ENCODE measurements at regions not wholly inside any gene's neighbourhood (a gene's known extent, or its start where the extent isn't known, plus 50 kb on each side); places are given as distances from the start of the nearest gene placed in this dataset.

GRCh38 chr16:85250147-85250463, 137.8 kb upstream of the CIBAR2 start:
- TF ChIP-seq FOXP2 (optimal IDR thresholded peaks at IDR 0.05; ENCODE audit: borderline replicate concordance, extremely low read depth, extremely low read length, insufficient read depth) (no peak), SIN3A (IDR thresholded peaks at IDR 0.05; ENCODE audit: borderline replicate concordance, insufficient read depth, low read length) (no peak), POLR2AphosphoS5 (IDR thresholded peaks at IDR 0.05; ENCODE audit: low read depth, low read length) (no peak), REST (IDR thresholded peaks at IDR 0.05; ENCODE audit: insufficient read depth in 1 of 2, low read depth in 2 of 2, low read length in 2 of 2) (no peak), TAF1 (IDR thresholded peaks at IDR 0.05; ENCODE audit: borderline replicate concordance, insufficient read depth, low read length) (no peak)

GRCh38 chr16:85250609-85251223, 138.4 kb upstream of the CIBAR2 start:
- TF ChIP-seq FOXP2 (optimal IDR thresholded peaks at IDR 0.05; ENCODE audit: borderline replicate concordance, extremely low read depth, extremely low read length, insufficient read depth): no peak
- TF ChIP-seq TAF1 (IDR thresholded peaks at IDR 0.05; ENCODE audit: borderline replicate concordance, insufficient read depth, low read length): no peak
- no peak for TF ChIP-seq SIN3A (IDR thresholded peaks at IDR 0.05; ENCODE audit: borderline replicate concordance, insufficient read depth, low read length)
- TF ChIP-seq REST (IDR thresholded peaks at IDR 0.05; ENCODE audit: insufficient read depth in 1 of 2, low read depth in 2 of 2, low read length in 2 of 2): no peak
- TF ChIP-seq POLR2AphosphoS5 (IDR thresholded peaks at IDR 0.05; ENCODE audit: low read depth, low read length): no peak

GRCh38 chr16:85251225-85251760, 139.0 kb upstream of the CIBAR2 start:
- TF ChIP-seq POLR2AphosphoS5 (IDR thresholded peaks at IDR 0.05; ENCODE audit: low read depth, low read length) (no peak), FOXP2 (optimal IDR thresholded peaks at IDR 0.05; ENCODE audit: borderline replicate concordance, extremely low read depth, extremely low read length, insufficient read depth) (no peak), SIN3A (IDR thresholded peaks at IDR 0.05; ENCODE audit: borderline replicate concordance, insufficient read depth, low read length) (no peak), TAF1 (IDR thresholded peaks at IDR 0.05; ENCODE audit: borderline replicate concordance, insufficient read depth, low read length) (no peak), REST (IDR thresholded peaks at IDR 0.05; ENCODE audit: insufficient read depth in 1 of 2, low read depth in 2 of 2, low read length in 2 of 2) (no peak)

GRCh38 chr16:85252014-85252413, 139.7 kb upstream of the CIBAR2 start:
- TF ChIP-seq TAF1 (IDR thresholded peaks at IDR 0.05; ENCODE audit: borderline replicate concordance, insufficient read depth, low read length) (no peak), SIN3A (IDR thresholded peaks at IDR 0.05; ENCODE audit: borderline replicate concordance, insufficient read depth, low read length) (no peak), FOXP2 (optimal IDR thresholded peaks at IDR 0.05; ENCODE audit: borderline replicate concordance, extremely low read depth, extremely low read length, insufficient read depth) (no peak)

DNA sequence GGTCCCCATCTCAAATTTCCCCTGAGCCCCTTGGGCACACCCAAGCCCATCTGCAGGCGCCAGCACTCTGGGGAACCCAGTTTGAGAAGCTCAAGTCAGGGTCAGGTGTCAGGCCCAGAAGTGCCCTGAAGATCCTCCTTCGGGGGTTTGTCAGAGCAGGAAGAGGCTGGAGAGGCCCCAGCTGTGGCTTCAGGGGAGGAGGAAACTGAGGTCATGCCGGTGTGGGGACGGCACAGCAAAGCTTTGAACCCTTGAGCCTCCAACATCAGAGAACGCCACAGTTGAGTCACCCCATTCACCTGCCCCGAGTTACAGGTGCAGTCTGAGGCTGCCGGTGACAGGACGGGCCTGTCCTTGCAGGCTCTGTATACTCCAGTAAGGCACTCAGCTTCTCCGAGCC, 140.2 kb upstream of the CIBAR2 start:
- no peak for TF ChIP-seq SIN3A (IDR thresholded peaks at IDR 0.05; ENCODE audit: borderline replicate concordance, insufficient read depth, low read length)
- TF ChIP-seq POLR2AphosphoS5 (IDR thresholded peaks at IDR 0.05; ENCODE audit: low read depth, low read length): no peak
- TF ChIP-seq FOXP2 (optimal IDR thresholded peaks at IDR 0.05; ENCODE audit: borderline replicate concordance, extremely low read depth, extremely low read length, insufficient read depth): no peak
- TF ChIP-seq TAF1 (IDR thresholded peaks at IDR 0.05; ENCODE audit: borderline replicate concordance, insufficient read depth, low read length): no peak
- no peak for TF ChIP-seq REST (IDR thresholded peaks at IDR 0.05; ENCODE audit: insufficient read depth in 1 of 2, low read depth in 2 of 2, low read length in 2 of 2)
